ENCODE measurements at regions not wholly inside any gene's neighbourhood (a gene's known extent, or its start where the extent isn't known, plus 50 kb on each side); places are given as distances from the start of the nearest gene placed in this dataset.

DNA sequence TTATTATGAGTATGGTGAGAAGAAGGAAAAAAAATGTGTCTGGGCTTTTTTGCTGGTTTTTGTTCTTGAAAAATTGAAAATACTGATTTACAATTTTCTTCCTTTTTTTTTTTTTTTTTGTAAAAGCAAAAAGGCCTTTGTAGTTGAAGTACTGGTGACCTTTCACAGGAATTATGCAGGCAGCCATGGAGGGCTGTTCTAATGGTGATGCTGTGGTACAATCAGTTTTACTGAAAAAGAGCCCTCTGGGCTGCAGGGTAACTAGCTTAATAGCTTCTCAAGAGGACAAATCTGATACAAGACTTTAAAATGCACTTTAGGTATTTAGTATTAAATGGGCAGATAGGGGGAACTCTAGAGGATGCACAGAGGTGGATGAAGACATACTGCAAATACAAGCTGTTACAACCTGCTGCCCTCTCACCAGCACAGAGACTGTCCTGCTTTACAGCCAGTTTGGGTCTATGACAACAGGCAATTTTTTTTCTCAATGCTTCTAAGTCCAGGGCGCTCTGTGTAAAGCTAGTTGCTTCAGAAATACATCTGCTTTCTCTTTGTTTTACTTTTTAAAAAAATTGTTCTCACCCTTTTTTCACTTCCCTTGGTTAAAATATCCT lies 61.6 kb upstream of the HS3ST5 start:
- no peak overlapping the region for H2AFZ ChIP-seq
- H3K9me3 ChIP-seq (ENCODE audit: control insufficient read depth, low read length) = no peaks in the 10 kb centered on the region
- no peaks in the 10 kb centered on the region for H3K4me1 ChIP-seq
- H3K4me3 ChIP-seq (ENCODE audit: low read depth, low read length) = no peak overlapping the region
- no peaks in the 10 kb centered on the region for H3K79me2 ChIP-seq
- no peak overlapping the region for H3K9ac ChIP-seq
- no peaks in the 10 kb centered on the region for H3K27me3 ChIP-seq (ENCODE audit: control insufficient read depth, insufficient read depth, low read length)
- no peak overlapping the region for H3K27ac ChIP-seq
- TF ChIP-seq, protein P1, sequence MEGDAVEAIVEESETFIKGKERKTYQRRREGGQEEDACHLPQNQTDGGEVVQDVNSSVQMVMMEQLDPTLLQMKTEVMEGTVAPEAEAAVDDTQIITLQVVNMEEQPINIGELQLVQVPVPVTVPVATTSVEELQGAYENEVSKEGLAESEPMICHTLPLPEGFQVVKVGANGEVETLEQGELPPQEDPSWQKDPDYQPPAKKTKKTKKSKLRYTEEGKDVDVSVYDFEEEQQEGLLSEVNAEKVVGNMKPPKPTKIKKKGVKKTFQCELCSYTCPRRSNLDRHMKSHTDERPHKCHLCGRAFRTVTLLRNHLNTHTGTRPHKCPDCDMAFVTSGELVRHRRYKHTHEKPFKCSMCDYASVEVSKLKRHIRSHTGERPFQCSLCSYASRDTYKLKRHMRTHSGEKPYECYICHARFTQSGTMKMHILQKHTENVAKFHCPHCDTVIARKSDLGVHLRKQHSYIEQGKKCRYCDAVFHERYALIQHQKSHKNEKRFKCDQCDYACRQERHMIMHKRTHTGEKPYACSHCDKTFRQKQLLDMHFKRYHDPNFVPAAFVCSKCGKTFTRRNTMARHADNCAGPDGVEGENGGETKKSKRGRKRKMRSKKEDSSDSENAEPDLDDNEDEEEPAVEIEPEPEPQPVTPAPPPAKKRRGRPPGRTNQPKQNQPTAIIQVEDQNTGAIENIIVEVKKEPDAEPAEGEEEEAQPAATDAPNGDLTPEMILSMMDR (IDR thresholded peaks at IDR 0.05) = no peak
- H3K36me3 ChIP-seq (ENCODE audit: control insufficient read depth, insufficient read depth, low read length) = no peaks in the 10 kb centered on the region
- no peak overlapping the region for H3K4me2 ChIP-seq (ENCODE audit: low read length)

- Histone ChIP-seq H3K9ac (no peak overlapping the region), H3K27ac (no peak overlapping the region), H3K4me3 (ENCODE audit: low read depth, low read length) (no peak overlapping the region), H3K4me1 (no peaks in the 10 kb centered on the region), H3K4me2 (ENCODE audit: low read length) (no peak overlapping the region), H3K79me2 (no peaks in the 10 kb centered on the region), H2AFZ (no peak overlapping the region), H3K36me3 (ENCODE audit: control insufficient read depth, insufficient read depth, low read length) (no peaks in the 10 kb centered on the region), H3K9me3 (ENCODE audit: control insufficient read depth, low read length) (no peaks in the 10 kb centered on the region), H3K27me3 (ENCODE audit: control insufficient read depth, insufficient read depth, low read length) (no peaks in the 10 kb centered on the region)
- TF ChIP-seq, protein P1 (IDR thresholded peaks at IDR 0.05) = no peak
These were observed 61.0 kb upstream of the HS3ST5 start for GRCh38 chr6:114403858-114404257.

- H3K4me2 ChIP-seq (ENCODE audit: low read length) = no peak overlapping the region
- no peaks in the 10 kb centered on the region for H3K9me3 ChIP-seq (ENCODE audit: control insufficient read depth, low read length)
- H2AFZ ChIP-seq = no peak overlapping the region
- no peaks in the 10 kb centered on the region for H3K36me3 ChIP-seq (ENCODE audit: control insufficient read depth, insufficient read depth, low read length)
- H3K9ac ChIP-seq = no peak overlapping the region
- H3K27ac ChIP-seq = no peak overlapping the region
- H3K4me3 ChIP-seq (ENCODE audit: low read depth, low read length) = no peak overlapping the region
- H3K27me3 ChIP-seq (ENCODE audit: control insufficient read depth, insufficient read depth, low read length) = no peaks in the 10 kb centered on the region
- H3K4me1 ChIP-seq = no peaks in the 10 kb centered on the region
- TF ChIP-seq, protein P1 (IDR thresholded peaks at IDR 0.05) = no peak
- H3K79me2 ChIP-seq = no peaks in the 10 kb centered on the region
These were observed 55.7 kb upstream of the HS3ST5 start for GRCh38 chr6:114398481-114398880.
